ENCODE measurements at regions not wholly inside any gene's neighbourhood (a gene's known extent, or its start where the extent isn't known, plus 50 kb on each side); places are given as distances from the start of the nearest gene placed in this dataset.

- Histone ChIP-seq H3K36me3 (ENCODE audit: control insufficient read depth, insufficient read depth, low read length) (no peaks in the 10 kb centered on the region), H3K27me3 (ENCODE audit: control insufficient read depth, insufficient read depth, low read length) (no peaks in the 10 kb centered on the region; the same call in 1 of the 2 replicates), H3K4me3 (ENCODE audit: low read depth, low read length) (no peak overlapping the region)
- ChIA-PET POLR2A (no interaction called here), CTCF (no interaction called here)
- no peak for DNase-seq (ENCODE audit: low read depth)
- no peak for TF ChIP-seq CTCF (IDR thresholded peaks at IDR 0.05; ENCODE audit: insufficient read depth, low read depth, low read length)
Measured at GRCh38 chr4:3818371-3818770, 52.2 kb downstream of the ADRA2C start.

DNA sequence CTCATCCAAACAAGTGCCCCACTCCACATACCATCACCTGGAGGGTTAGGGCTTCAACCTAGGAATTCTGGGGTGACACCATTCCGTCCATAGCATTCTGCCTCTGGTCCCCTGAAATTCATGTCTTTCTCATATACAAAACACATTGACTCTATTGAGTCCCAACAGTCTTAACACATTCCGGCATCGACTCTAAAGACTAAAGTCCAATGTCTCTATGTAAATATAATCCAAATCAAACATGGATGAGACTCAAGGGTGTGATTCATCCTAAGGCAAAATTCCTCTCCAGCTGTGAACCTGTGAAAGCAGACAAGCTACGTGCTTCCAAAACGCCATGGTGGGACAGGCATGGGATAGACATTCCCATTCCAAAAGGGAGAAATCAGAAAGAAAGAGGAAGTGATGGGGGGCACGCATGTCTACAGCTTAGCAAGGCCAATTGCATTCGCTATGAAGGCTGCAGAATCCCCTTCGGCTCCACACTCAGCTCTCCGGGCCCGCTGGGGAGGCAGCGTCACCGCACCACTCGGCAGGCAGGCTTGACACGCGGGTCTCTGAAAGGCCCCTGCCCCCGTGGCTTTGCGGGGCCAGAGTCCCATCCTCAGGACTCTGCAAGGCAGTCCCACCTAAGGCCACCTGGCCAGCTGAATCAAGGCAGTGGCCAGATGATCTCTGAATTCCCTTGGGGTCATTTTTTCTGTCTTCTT lies 53.2 kb downstream of the ADRA2C start:
- POLR2A ChIA-PET = no interaction called here
- Histone ChIP-seq H3K27me3 (ENCODE audit: control insufficient read depth, insufficient read depth, low read length) (no peaks in the 10 kb centered on the region; the same call in 1 of the 2 replicates), H3K36me3 (ENCODE audit: control insufficient read depth, insufficient read depth, low read length) (no peaks in the 10 kb centered on the region), H3K4me3 (ENCODE audit: low read depth, low read length) (no peak overlapping the region)
- DNase-seq (ENCODE audit: low read depth) = no peak
- CTCF ChIA-PET = no interaction called here
- TF ChIP-seq CTCF (IDR thresholded peaks at IDR 0.05; ENCODE audit: insufficient read depth, low read depth, low read length) = no peak

GRCh38 chr4:3820016-3820805 lies 54.0 kb downstream of the ADRA2C start:
- ChIA-PET CTCF (no interaction called here), POLR2A (no interaction called here)
- Histone ChIP-seq H3K27me3 (ENCODE audit: control insufficient read depth, insufficient read depth, low read length) (no peaks in the 10 kb centered on the region; the same call in 1 of the 2 replicates), H3K36me3 (ENCODE audit: control insufficient read depth, insufficient read depth, low read length) (no peaks in the 10 kb centered on the region), H3K4me3 (ENCODE audit: low read depth, low read length) (no peak overlapping the region)
- no peak for TF ChIP-seq CTCF (IDR thresholded peaks at IDR 0.05; ENCODE audit: insufficient read depth, low read depth, low read length)
- DNase-seq (ENCODE audit: low read depth) = no peak

GRCh38 chr4:3820806-3821579 lies 54.8 kb downstream of the ADRA2C start:
- no peaks in the 10 kb centered on the region for H3K36me3 ChIP-seq (ENCODE audit: control insufficient read depth, insufficient read depth, low read length)
- H3K27me3 ChIP-seq (ENCODE audit: control insufficient read depth, insufficient read depth, low read length) = no peaks in the 10 kb centered on the region; the same call in 1 of the 2 replicates
- no peak for TF ChIP-seq CTCF (IDR thresholded peaks at IDR 0.05; ENCODE audit: insufficient read depth, low read depth, low read length)
- H3K4me3 ChIP-seq (ENCODE audit: low read depth, low read length) = no peak overlapping the region
- no peak for DNase-seq (ENCODE audit: low read depth)
- POLR2A ChIA-PET = no interaction called here
- CTCF ChIA-PET = no interaction called here
